KMS-11 (cell line): ENCODE measurements at regions not wholly inside any gene's neighbourhood (a gene's known extent, or its start where the extent isn't known, plus 50 kb on each side); places are given as distances from the start of the nearest gene placed in this dataset.

Source experiments
- H2AFZ ChIP-seq: fragments of 200-600 bp; sonication (generic); 2 replicates; pipeline ENCODE4 v1.6.1; 2016; ENCODE audit warnings: antibody characterized with exemption, mixed run types, low read depth
- H3K27ac ChIP-seq: fragments of 200-600 bp; sonication (generic); 2 replicates; pipeline ENCODE4 v1.6.1; 2016; ENCODE audit warnings: mild to moderate bottlenecking, mixed run types
- H3K27me3 ChIP-seq: fragments of 200-600 bp; sonication (generic); 2 replicates; pipeline ENCODE4 v1.6.1; 2017; ENCODE audit warnings: mild to moderate bottlenecking, low read depth, mixed run types, moderate library complexity; ENCODE audit not compliant: insufficient read depth
- H3K36me3 ChIP-seq: fragments of 200-600 bp; sonication (generic); 2 replicates; pipeline ENCODE4 v1.6.1; 2017; ENCODE audit warnings: mild to moderate bottlenecking, mixed run types; ENCODE audit not compliant: insufficient read depth
- H3K4me1 ChIP-seq: fragments of 200-600 bp; sonication (generic); 2 replicates; pipeline ENCODE4 v1.6.1; 2016; ENCODE audit warnings: mild to moderate bottlenecking, low read depth, mixed run types; ENCODE audit not compliant: poor library complexity, severe bottlenecking
- H3K4me2 ChIP-seq: fragments of 200-600 bp; sonication (generic); 2 replicates; pipeline ENCODE4 v1.7.0; 2016; ENCODE audit warnings: mild to moderate bottlenecking, mixed run types
- H3K4me3 ChIP-seq: fragments of 200-600 bp; sonication (generic); IDR thresholded peaks from 2 replicates; pipeline ENCODE4 v1.6.1; 2017; ENCODE audit warnings: low read depth, low read length, mixed read lengths; ENCODE audit not compliant: insufficient read depth
- H3K79me2 ChIP-seq: fragments of 200-600 bp; sonication (generic); 2 replicates; pipeline ENCODE4 v1.6.1; 2016; ENCODE audit warnings: low read depth, mixed run types; ENCODE audit not compliant: insufficient read depth
- H3K9ac ChIP-seq: fragments of 200-600 bp; sonication (generic); 2 replicates; pipeline ENCODE4 v1.6.1; 2016; ENCODE audit warnings: mild to moderate bottlenecking, mixed run types
- H4K20me1 ChIP-seq: fragments of 200-600 bp; sonication (generic); 2 replicates; pipeline ENCODE4 v1.6.1; 2016; ENCODE audit warnings: mild to moderate bottlenecking, mixed run types; ENCODE audit not compliant: insufficient read depth
- TF ChIP-seq, protein P1 (sequence below): fragments of 200-600 bp; sonication (generic); conservative IDR thresholded peaks from 2 replicates; pipeline ENCODE4 v1.6.1; 2017; ENCODE audit warnings: low read depth, mild to moderate bottlenecking, antibody characterized with exemption, low read length, moderate library complexity, mixed read lengths

DNA sequence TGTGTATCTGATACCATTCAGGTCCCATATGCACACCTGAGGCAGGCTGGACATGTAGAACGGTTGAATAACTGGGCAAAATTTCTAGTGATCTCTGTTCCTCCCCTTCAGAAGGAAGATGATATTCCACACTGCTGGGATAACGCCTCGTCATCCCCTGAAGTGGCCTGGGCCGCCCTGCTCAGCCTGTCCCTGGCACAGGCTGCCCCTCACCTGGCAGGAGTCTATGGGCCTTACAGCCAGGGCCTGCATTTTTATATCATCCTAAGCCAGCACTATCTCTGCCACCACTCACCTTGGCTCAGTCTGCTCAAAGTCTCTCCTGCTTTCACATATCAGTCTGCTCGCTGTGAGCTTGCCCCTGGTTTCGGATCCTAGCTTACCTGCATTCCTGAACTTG lies 209.2 kb downstream of the CSNK2A3 start:
- Histone ChIP-seq H2AFZ (no peak overlapping the region), H3K36me3 (no peaks in the 10 kb centered on the region), H3K27me3 (no peaks in the 10 kb centered on the region), H3K4me1 (no peaks in the 10 kb centered on the region), H3K4me3 (no peak overlapping the region), H3K27ac (no peak overlapping the region), H4K20me1 (no peaks in the 10 kb centered on the region), H3K79me2 (no peaks in the 10 kb centered on the region), H3K9ac (no peak overlapping the region), H3K4me2 (no peak overlapping the region)
- TF ChIP-seq, protein P1, sequence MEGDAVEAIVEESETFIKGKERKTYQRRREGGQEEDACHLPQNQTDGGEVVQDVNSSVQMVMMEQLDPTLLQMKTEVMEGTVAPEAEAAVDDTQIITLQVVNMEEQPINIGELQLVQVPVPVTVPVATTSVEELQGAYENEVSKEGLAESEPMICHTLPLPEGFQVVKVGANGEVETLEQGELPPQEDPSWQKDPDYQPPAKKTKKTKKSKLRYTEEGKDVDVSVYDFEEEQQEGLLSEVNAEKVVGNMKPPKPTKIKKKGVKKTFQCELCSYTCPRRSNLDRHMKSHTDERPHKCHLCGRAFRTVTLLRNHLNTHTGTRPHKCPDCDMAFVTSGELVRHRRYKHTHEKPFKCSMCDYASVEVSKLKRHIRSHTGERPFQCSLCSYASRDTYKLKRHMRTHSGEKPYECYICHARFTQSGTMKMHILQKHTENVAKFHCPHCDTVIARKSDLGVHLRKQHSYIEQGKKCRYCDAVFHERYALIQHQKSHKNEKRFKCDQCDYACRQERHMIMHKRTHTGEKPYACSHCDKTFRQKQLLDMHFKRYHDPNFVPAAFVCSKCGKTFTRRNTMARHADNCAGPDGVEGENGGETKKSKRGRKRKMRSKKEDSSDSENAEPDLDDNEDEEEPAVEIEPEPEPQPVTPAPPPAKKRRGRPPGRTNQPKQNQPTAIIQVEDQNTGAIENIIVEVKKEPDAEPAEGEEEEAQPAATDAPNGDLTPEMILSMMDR: no peak

DNA sequence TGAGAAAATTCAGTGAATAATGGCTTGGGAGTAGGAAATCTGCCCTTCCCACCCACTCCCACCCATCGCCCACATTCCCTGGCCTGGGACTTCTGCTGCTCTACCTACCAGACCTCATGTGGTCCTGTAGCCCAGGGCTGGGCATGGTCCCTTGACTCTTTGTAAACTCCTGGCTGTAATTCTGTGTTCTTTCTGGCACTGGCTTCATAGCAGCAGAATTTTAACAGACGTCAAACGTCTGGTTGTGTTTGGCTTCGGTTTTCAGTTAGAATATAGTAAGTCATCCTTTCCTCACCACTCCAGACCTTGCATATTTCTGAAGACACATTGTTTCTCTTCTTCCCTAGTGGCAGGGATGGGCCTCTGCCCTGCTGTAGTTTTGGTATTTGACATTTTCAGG lies 210.6 kb downstream of the CSNK2A3 start:
- TF ChIP-seq, protein P1: no peak
- Histone ChIP-seq H3K27ac (no peak overlapping the region), H3K4me3 (no peak overlapping the region)

DNA sequence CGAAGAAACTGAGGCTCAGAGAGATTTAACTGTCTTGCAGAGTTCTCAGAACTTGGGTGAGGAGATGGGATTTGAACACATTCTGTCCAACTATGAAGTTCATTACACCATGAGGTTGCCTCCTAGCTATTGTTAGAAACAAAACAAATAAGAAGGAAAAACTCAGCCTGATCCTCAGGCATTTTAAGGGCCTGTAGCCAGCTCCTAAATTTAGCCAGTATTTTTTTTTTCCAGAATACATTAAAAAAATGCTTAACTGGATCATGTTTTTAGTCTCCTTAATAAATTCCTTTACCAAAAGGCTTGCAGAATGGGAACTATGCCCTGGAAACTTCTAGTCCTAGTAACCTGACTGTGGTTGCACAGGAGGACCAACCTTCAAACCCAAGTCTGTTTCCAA lies 212.0 kb downstream of the CSNK2A3 start:
- Histone ChIP-seq H3K4me1 (no peaks in the 10 kb centered on the region), H3K27ac (no peak overlapping the region), H3K9ac (no peak overlapping the region), H2AFZ (no peak overlapping the region), H3K27me3 (no peaks in the 10 kb centered on the region), H3K79me2 (no peaks in the 10 kb centered on the region), H3K36me3 (no peaks in the 10 kb centered on the region), H3K4me2 (no peak overlapping the region), H3K4me3 (no peak overlapping the region), H4K20me1 (no peaks in the 10 kb centered on the region)
- TF ChIP-seq, protein P1: no peak

More for the DNA sequence above, 210.6 kb downstream of the CSNK2A3 start:
- Histone ChIP-seq H3K79me2 (no peaks in the 10 kb centered on the region), H3K4me1 (no peaks in the 10 kb centered on the region), H2AFZ (no peak overlapping the region), H3K9ac (no peak overlapping the region), H3K36me3 (no peaks in the 10 kb centered on the region), H4K20me1 (no peaks in the 10 kb centered on the region), H3K27me3 (no peaks in the 10 kb centered on the region), H3K4me2 (no peak overlapping the region)

DNA sequence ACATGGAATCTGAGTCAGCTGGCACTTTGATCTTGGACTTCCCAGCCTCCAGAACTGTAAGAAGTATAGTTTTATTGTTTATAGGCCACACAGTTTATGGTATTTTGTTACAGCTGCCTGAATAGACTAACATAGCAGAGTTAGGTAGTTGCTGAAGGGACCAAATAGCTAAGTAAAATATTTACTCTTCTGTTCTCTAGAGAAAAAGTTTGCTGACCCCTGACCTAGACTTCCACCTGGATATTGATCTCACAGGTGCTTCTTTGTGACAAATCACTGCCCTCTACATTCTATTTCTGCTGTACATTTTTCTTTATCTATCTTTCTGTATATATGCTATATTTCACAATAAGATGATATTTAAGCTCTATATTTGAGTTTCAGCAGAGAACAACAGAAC lies 212.5 kb downstream of the CSNK2A3 start:
- no peak overlapping the region for H2AFZ ChIP-seq
- no peaks in the 10 kb centered on the region for H3K79me2 ChIP-seq
- no peaks in the 10 kb centered on the region for H3K36me3 ChIP-seq
- no peaks in the 10 kb centered on the region for H3K4me1 ChIP-seq
- TF ChIP-seq, protein P1: no peak
- H3K27ac ChIP-seq: no peak overlapping the region
- no peak overlapping the region for H3K9ac ChIP-seq
- H3K4me3 ChIP-seq: no peak overlapping the region
- H4K20me1 ChIP-seq: no peaks in the 10 kb centered on the region
- no peak overlapping the region for H3K4me2 ChIP-seq
- no peaks in the 10 kb centered on the region for H3K27me3 ChIP-seq

DNA sequence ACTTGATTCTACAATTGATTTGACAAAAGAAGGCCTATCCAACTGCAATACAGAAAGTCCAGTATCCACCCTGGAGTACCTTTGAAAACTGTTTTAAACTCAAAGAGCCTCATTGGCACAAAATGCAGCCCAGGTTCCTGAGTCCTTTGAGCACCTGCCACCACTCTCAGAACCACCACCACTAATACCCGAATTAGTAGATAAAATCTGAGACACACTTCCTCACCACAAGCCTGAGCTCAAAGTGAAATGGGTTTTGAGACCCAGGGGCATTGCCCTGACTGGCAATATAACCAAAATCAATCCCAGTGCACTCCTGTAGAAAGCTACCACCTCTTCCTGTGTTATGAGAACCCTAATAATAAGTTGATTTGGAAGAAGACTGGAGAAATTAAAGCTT lies 215.7 kb downstream of the CSNK2A3 start:
- Histone ChIP-seq H2AFZ (no peak overlapping the region), H3K4me1 (no peaks in the 10 kb centered on the region), H3K27ac (no peak overlapping the region), H3K79me2 (no peaks in the 10 kb centered on the region), H3K27me3 (no peaks in the 10 kb centered on the region), H3K4me2 (no peak overlapping the region), H3K36me3 (no peaks in the 10 kb centered on the region), H3K4me3 (no peak overlapping the region), H3K9ac (no peak overlapping the region), H4K20me1 (no peaks in the 10 kb centered on the region)
- TF ChIP-seq, protein P1: no peak
